ENCODE measurements at regions not wholly inside any gene's neighbourhood (a gene's known extent, or its start where the extent isn't known, plus 50 kb on each side); places are given as distances from the start of the nearest gene placed in this dataset.

DNA sequence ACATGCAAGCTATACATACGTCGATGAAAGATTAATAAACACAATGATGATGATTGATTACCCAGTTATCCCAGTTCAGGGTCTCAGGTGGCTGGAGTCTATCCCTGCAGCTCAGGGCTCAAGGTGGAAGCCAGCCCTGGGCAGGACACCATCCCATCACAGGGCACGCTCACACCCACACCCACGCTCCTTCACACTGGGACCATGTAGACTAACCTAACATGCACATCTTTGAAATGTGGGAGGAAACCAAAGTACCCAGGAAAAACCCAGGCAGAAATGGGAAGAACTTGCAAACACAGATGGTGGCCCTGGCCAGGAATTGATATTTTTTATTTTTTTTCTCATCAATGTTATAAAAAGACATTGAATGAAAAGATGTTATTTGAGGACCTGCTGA is 151.4 kb upstream of the MCTP2 start:
- H4K8ac ChIP-seq (ENCODE audit: low read depth in 2 of 2, low read length in 2 of 2): no peak overlapping the region
- intact Hi-C loops (cut with micrococcal nuclease): no loop called here
- ChIA-PET POLR2A (ENCODE audit: unreplicated experiment) (no interaction called here), CTCF (no interaction called here)
- no peaks in the 10 kb centered on the region for H3K9me1 ChIP-seq (ENCODE audit: insufficient read depth, low read length)
- dilution Hi-C loops (cut with HindIII; ENCODE audit: low sequenced_read_pairs, unreplicated experiment): no loop called here
- H3K14ac ChIP-seq (replicated peaks; ENCODE audit: low read depth, low read length): no peak overlapping the region
- H3K27ac ChIP-seq (ENCODE audit: insufficient read depth, low read length): no peak overlapping the region
- H4K5ac ChIP-seq (ENCODE audit: low read depth, low read length): no peak overlapping the region
- no peak overlapping the region for H3K23ac ChIP-seq (ENCODE audit: low read depth, low read length)
- H2BK20ac ChIP-seq (ENCODE audit: low read depth, low read length): no peak overlapping the region
- WGBS, 2 experiments (ENCODE audit: extremely low coverage in 2 of 2, insufficient read length in 1 of 2): no CpG with 5 or more reads among the region's 4 CpGs
- no peaks in the 10 kb centered on the region for H3K36me3 ChIP-seq (ENCODE audit: control insufficient read depth, insufficient read depth, low read length)
- H3K18ac ChIP-seq (ENCODE audit: low read depth, low read length): no peak overlapping the region
- no peak overlapping the region for H3K4ac ChIP-seq (ENCODE audit: low read depth, low read length)
- no peak overlapping the region for H2BK5ac ChIP-seq (ENCODE audit: low read depth, low read length, poor library complexity, severe bottlenecking)
- no peak for TF ChIP-seq MXI1 (IDR thresholded peaks at IDR 0.05; ENCODE audit: borderline replicate concordance, low read depth, low read length)
- no peak for TF ChIP-seq RCOR1 (IDR thresholded peaks at IDR 0.05; ENCODE audit: insufficient replicate concordance, low read length)
- TF ChIP-seq CEBPB (IDR thresholded peaks at IDR 0.05; ENCODE audit: low read depth, low read length): no peak
- TF ChIP-seq POLR2A (IDR thresholded peaks at IDR 0.05; ENCODE audit: low read depth, low read length): no peak
- TF ChIP-seq FOS (IDR thresholded peaks at IDR 0.05; ENCODE audit: low read depth, low read length): no peak
- TF ChIP-seq RAD21 (IDR thresholded peaks at IDR 0.05; ENCODE audit: low read length): no peak
- TF ChIP-seq CHD1 (IDR thresholded peaks at IDR 0.05; ENCODE audit: low read depth, low read length): no peak
- TF ChIP-seq MAFK (IDR thresholded peaks at IDR 0.05; ENCODE audit: low read depth, low read length): no peak
- no peak for TF ChIP-seq BHLHE40 (IDR thresholded peaks at IDR 0.05; ENCODE audit: low read depth, low read length)
- TF ChIP-seq SMC3 (IDR thresholded peaks at IDR 0.05; ENCODE audit: low read depth, low read length): no peak
- BruUV-seq (replicated peaks): no TSS peak
- no peak overlapping the region for H2AK5ac ChIP-seq (ENCODE audit: low read depth, low read length)
- H3K9ac ChIP-seq (ENCODE audit: low read depth, low read length): no peak overlapping the region
- in situ Hi-C loops (cut with MboI; ENCODE audit: low sequenced_read_pairs): no loop called here
- H3K56ac ChIP-seq (ENCODE audit: extremely low read depth, insufficient read depth, low read length): no peak overlapping the region
- no peak overlapping the region for H2AFZ ChIP-seq (replicated peaks; ENCODE audit: low read length, poor library complexity)
- H3K4me3 ChIP-seq (ENCODE audit: insufficient read depth, low read depth, low read length): no peak overlapping the region
- no peak for ATAC-seq (ENCODE audit: low read depth)
- H2AK9ac ChIP-seq (replicated peaks; ENCODE audit: low read depth, low read length, poor library complexity): no peak overlapping the region
- H3K4me2 ChIP-seq (ENCODE audit: low read depth, low read length): no peak overlapping the region
- H2BK120ac ChIP-seq (ENCODE audit: low read depth, low read length): no peak overlapping the region
- DNase-seq: no peak
- H3K27me3 ChIP-seq (ENCODE audit: control insufficient read depth, insufficient read depth, low read length): no peaks in the 10 kb centered on the region
- peaks cover 2% of the 10 kb centered on the region; the same call in 1 of the 2 replicates for H3K4me1 ChIP-seq (ENCODE audit: control insufficient read depth, insufficient read depth, low read length)
- no peaks in the 10 kb centered on the region for H3K79me1 ChIP-seq (ENCODE audit: low read depth in 1 of 2, low read length in 2 of 2)
- no peak overlapping the region for H4K91ac ChIP-seq (ENCODE audit: insufficient read depth, low read depth, low read length)
- peaks cover 4% of the 10 kb centered on the region; the same call in 1 of the 2 replicates for H3K9me3 ChIP-seq (ENCODE audit: control insufficient read depth, insufficient read depth, low read length)
- no peaks in the 10 kb centered on the region for H4K20me1 ChIP-seq (ENCODE audit: insufficient read depth, low read length)
- H2BK15ac ChIP-seq (ENCODE audit: low read depth, low read length): no peak overlapping the region
